HG02571 (cell line): ENCODE measurements at regions not wholly inside any gene's neighbourhood (a gene's known extent, or its start where the extent isn't known, plus 50 kb on each side); places are given as distances from the start of the nearest gene placed in this dataset.
"Not testable (repeated sequence)": the region's sequence is repeated elsewhere in the genome, so short reads cannot be mapped to it uniquely, and the experiment has no call there.

ENCODE experiments used
- ATAC-seq: cut with Tn5 transposase; IDR thresholded peaks from one replicate; pipeline ENCODE4 v1.9.1; 2021; ENCODE audit warnings: mild to moderate bottlenecking, moderate library complexity; ENCODE audit not compliant: unreplicated experiment

DNA sequence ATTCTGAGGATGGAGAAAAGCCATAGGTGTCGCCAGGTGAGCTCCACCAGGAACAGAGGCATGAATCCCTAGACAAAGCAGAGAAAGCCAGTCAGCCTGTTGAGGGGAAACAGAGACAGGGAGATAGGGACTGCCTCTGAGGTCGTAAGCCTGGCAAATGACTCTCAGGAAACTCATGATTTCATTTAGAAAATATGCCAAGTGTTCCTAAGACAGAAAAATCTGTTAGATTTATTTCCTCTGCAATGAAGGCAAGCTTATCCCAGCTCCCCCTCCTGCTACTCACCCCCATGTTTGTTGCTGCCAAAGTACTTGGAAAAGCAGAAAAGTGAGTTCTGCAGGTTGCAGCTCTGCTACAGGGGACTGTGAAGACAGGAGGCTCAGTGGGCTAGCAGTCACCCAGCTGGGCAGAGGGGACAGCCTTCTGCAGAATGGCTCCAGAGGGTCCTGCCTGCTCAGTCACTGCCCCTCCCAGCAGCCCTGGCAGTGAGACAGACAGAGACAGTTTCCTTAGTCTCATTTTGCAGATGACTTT is 184.3 kb downstream of the ADRA2A start:
- no peak for ATAC-seq

DNA sequence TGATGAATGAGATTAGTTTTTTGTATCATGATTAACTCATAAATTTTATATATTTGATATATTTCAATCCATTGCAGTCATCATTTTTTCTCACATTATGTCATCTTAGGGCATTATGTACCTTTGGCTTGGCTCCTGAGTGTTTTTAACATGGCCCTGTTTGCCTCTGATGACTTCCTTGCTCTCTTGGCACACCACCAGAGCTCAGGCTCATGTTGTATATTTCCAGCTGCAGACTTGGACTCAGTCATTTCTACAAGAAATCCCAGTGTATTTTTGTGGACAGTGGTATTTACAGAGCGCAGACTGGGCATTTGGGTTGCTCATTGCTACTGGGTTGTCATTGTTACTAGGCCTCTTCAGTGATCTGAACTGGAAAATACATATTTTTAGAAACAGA is 188.5 kb downstream of the ADRA2A start:
- ATAC-seq, result no peak

DNA sequence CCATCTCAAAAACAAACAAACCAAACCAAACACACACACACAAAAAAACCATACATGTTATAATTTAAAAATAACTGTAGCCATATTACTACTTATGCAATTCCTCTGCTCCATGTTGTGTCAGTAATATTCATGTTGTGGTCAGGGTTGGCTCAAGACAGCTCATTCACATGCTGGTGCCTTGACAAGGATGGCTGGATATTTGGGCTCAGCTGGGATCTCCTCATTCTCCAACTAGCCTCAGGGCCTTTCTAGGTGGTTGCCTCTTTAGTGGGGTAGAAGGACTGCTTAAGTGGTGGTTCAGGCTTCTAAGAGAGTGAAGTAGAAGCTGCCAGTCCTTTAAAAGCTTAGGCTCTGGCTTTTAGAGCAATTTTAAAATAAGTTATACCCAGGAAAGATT is 189.3 kb downstream of the ADRA2A start:
- no peak for ATAC-seq

DNA sequence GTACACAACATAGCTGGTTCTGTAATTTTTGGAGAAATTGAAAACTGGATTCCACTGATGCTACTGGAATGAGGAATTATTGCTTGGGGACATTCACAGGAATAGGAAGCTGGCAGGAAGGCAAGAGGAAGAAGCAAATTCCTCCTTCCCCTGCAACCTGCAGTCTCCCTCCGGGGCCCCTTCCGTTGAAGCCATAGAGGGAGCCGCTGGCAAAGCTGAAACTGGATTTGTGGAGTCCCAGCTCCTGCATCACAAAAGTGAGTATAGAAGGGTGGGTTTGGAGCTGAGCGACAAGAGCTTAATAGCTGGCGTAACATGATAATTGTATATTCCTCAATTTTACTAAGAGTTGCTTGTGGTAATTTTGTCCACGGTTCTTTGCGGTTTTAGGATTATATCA is 190.8 kb downstream of the ADRA2A start:
- no peak for ATAC-seq

DNA sequence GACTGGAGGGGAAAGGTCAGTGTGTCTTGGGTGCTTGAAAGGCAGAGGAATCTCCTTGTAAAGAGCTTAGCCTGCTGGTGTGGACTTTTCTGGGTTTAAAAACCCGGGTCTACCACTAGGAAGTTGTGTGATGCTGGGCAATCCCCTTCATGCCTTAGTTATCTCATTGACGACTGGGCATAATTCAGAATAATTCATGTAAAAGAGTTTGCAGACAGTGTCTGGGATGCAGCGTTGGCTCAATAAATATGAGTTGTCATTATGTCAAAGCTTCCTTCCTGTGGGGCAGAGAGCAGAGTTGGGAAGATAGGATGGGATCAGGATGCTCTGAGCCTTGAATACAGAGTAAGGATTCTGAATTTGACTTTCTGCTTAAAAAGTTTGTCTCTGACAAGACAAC is 196.4 kb downstream of the ADRA2A start:
- no peak for ATAC-seq

DNA sequence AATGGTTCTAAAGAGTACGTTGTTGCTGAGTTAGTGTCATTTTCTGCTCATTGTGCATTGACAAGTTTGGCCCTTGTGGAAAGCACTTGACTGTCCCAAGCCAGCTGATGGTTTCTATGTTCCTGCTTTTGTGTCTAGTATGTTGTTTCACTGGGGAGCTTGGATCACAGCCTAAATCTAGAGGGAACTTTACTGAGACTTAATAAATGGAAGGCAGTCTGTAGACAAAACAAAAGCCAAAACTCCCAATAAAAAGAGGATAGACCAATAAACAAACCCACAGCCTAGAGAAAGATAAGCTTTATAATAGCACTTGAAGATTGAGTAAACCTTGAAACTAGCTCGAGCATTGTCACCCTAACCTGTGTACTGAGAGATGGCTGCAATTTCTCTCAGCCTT is 196.8 kb downstream of the ADRA2A start:
- no peak for ATAC-seq

DNA sequence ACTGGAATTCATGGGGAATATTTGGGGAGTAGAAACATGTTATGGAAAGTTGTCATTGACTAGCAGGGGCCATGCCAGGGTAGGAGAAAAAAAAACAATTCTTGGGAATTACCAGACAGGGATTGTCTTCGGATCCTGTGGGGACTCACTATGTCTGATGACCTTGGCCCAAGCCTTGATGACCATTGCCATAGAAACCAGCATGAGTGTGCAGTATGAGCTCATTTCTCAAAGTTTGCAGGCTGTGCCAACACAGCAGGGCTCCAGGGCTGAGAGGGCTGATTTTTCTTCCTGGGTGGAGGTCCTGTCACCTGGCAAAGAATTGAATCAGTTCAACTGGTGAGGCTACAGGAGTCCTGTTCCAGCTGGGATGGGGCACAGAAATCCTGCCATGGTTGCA is 198.3 kb downstream of the ADRA2A start:
- no peak for ATAC-seq

DNA sequence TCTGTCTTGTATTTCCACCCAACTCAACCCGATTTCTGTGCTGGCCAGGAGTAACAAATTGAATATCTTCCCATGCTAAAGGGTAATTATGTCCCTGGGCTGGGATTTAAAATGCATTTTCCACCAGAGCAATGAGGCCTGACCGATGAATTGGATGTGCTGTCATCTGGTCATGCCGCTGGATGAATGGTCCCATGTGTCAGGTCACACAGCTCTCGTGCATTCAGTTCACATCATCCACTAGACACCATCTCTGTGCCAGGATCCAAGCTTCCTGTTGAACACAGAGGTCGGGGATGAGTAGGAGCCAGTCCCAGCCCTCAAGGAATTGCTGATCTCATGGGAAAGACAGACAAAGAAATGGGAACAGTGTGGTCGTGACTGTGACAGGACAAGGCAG is 200.8 kb downstream of the ADRA2A start:
- no peak for ATAC-seq

DNA sequence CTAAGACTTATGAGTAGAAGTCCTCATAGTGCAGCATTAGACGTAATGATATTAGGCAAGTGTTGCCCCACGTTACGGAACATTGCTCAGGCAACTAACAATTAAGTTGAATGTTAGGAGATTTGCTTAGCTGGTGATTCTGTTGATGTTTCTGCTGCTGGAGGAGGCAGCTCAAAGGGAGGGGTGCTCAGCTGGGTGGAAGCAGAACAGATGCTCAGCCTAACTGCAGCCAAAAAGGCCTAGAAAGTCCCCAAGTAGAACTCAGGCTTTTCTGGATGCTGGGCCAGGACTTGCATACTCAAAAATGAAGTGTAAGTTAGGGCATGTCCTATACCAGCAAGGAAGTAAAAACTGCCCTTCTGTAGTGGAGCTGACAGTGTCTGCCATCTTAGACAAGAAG is 201.4 kb downstream of the ADRA2A start:
- no peak for ATAC-seq

DNA sequence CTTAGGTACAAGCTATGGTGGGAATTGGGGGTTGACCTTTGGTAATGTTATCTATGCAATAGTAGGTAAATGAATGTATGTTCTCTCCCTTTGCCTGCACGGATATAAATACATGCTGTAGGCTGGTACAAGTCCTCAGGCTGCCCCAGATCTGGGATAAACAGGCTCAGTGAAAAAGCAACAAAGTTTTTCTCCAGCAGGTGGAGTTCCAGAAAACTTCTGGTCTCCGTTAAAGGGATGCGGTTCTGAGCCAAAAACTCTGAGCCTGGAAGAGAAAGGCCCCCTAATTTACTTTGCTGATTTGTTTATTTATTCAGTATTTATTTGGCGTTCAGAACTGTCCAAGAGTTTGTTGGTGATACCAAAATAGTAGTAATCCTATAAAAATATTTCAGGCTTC is 204.7 kb downstream of the ADRA2A start:
- ATAC-seq, result no peak

DNA sequence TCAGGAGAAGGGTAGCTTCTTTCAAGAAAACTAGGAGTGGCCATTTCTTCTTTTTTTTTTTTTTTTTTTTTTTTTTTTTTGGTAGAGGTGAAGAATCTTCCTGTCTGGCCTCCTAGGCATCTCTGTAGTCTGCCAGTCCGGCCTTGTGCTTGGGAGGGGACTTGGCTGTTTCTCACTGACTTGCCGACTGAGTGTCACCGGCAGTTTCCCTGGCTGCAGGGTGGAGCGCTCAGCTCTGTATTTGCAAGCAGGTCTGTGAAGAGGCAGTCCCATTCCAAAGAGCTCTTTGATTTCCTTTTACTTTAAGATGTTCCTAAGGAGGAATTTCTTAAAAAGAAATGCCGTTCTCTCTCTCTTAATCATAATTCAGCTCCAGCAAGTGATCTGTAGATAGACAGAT is 212.6 kb downstream of the ADRA2A start:
- ATAC-seq, result no peak

DNA sequence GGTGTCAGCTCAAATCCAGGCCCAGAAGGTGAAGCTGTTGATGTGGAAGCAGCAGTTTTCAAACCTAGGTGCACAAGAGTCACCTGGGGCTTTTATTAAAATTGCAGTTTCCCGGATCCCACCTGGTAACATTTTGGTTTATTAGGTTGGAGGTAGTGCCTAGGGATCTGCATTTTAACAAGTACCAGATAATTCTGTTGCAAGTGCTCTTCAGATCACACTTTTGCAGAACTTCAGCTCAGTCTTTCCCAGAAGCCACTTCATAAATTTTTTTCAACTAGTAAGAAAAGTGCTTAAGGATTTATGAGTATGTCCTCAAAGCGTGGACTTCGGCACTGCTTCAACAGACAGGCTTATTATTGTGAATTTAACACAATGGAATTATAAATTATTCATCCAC is 213.8 kb downstream of the ADRA2A start:
- ATAC-seq, result no peak

DNA sequence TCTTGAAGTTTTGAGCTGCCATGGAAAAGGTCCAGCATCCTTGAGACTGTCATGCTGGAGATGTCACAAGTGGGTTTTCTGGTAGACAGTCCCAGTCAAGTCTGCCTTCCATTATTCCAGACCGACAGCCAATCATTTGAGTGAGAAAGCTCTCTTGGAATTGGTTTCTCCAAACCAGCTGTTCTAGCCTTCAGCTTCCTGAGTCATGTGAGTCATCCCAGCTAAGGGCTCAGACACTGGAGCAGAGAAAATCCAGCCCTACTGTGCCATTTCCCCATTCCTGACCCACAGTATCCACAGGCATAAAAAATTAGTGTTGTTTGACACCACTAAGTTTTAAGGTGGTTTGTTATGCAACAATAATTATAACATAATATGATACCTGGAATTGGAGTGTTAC is 219.0 kb downstream of the ADRA2A start:
- ATAC-seq, result no peak

DNA sequence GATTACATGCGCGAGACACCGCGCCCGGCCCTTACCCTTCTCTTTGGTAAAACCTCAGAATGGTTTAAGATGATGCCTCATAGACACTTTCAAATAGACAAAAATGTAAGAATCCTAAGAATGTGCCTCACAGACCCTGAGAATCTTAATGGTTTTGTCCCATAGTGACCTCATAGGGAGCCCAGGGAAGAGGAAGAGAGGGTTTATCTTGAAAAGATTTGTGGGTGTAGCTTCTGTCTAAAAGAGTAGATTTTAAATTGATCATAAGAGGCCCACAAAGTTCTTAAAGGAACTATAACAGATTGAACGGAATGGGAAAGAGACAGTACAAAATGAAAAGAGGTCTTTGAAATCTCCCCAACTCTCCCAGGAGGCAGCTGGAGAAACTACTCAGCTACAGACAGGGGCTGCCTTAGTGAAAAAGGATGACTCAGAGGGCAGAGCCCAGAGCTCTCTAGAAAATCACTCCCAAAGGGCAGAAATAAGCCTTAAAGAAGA is 220.6 kb downstream of the ADRA2A start:
- ATAC-seq, result no peak

DNA sequence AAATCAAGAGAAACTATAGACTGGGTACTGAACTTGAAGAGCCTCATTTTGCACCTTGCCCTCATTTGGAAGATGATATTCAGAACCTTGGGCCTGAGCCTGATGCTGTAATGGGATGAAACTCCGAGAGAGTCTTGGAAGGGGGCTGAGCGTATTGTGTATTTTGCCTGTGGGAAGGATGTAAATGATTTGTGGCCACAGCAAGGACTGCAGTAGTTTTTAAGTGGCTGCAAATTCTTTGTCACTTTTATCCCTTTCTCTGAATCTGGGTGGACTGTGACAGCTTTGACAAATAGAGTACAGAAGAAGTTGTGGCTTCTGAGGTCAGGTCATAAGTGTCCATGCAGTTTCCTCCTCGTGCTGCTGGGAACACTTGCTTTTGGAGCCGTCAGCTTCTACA is 221.2 kb downstream of the ADRA2A start:
- ATAC-seq, result no peak

DNA sequence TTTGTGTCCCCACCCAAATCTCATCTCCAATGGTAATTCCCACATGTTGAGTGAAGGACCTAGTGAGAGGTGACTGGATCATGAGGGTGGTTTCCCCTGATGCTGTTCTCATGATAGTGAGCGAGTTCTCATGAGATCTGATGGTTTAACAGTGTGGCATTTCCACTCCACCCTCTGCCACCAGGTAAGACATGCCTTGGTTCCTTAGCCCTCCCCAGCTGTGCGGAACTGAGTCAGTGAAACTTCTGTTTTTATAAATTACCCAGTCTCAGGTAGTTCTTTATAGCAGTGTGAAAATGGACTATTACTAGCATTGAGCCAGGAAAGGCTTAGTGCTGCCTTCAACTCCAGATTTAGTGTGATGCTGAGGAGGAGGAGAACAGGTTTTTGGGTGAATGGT is 222.2 kb downstream of the ADRA2A start:
- no peak for ATAC-seq

DNA sequence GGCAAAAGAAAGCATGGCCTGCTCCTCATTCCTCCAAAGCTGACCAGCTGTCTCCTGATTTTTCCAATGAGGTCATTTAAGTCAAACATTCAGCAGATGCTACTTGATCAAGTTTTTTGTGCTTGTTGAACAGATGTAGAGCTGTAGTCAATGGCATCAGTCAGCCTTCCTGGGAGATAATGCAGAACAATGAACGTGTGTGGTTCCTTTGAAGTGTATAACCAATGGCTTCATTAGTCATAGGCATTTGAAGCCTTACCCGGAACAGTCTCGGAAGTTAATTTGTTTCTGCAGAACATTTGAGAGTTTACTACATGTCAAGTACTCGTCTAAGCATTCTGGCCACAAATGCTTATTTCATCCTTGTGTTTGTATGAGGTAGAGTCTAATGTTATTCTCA is 227.1 kb downstream of the ADRA2A start:
- ATAC-seq, result no peak

DNA sequence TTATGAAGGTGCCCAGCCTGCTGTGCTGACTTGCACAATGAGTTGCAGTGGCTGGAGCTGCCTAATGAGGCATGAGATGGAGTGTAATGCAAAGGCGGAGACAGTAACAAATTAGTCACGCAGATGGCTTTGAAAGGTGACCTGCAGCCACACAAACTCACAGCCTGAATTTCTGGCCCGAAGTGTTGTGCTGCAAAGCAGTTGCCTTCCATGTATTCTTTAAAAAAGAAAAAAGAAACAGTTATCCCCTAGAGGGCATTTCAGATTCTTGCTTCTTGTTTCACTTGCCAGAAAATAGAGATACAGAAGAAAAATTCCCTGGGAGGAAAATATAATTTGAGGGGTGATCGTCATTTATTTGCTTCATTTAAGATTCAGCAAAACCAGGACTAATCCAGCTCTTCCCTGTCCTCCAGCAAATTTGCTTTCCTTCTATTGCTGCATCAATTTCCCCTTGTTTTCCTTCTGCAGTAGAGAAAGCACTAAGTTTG is 239.9 kb downstream of the ADRA2A start:
- ATAC-seq, result no peak

DNA sequence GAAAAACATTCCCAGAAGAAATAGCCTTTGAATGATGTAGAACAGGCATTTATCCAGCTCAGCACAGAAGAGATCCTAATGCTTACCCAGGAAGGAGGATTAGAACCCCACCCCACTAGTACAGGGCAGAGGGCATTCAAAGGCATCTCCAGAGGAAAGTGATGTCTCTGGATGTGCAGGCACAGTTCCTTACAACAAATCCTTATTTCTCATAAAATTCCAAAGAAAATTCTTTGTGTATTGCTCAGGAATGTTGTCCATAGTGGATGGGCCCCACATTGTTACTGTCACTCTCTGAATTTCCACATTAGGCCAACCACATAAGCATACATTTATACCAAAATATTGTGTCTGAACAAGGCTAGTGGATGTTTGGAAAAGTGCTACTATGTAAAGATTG is 243.0 kb downstream of the ADRA2A start:
- no peak for ATAC-seq

DNA sequence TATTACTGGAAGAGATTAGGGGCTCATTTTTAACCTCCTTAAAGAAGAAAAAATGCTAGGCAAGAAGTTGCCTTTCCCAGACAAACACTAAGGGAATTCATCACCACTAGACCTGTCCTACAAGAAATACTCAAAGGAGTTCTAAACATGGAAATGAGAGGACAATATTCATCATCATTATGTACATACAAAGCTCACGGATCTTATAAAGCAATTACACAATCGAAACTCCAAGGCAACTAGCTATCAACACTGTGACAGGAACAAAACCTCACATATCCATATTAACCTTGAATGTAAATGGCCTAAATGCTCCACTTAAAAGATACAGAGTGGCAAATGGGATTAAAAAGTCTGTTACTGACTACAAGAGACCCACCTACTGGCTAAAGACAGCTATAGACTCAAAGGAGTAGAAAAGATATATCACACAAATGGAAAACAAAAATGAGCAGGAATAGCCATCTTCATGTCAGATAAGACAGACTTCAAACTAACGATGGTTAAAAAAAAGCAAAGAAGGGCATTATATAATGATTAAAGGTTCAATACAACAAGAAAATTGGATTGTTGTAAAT is 246.6 kb downstream of the ADRA2A start:
- no peak for ATAC-seq

DNA sequence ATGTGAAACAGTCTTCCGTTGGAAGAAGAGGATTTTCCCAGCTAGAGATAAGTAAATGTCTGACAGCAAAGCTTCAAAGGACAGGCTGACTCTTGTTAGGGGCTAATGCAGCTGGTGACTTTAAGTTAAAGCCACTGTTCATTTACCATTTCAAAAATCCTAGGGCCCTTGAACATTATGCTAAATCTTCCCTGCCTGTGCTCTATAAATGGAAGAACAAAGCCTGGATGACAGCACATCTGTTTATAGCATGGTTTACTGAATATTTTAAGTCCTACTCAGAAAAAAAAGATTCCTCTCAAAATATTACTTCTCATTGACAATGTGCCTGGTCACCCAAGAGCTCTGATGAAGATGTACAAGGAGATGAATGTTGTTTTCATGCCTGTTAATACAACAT is 255.3 kb downstream of the ADRA2A start:
- not testable (repeated sequence) for ATAC-seq

DNA sequence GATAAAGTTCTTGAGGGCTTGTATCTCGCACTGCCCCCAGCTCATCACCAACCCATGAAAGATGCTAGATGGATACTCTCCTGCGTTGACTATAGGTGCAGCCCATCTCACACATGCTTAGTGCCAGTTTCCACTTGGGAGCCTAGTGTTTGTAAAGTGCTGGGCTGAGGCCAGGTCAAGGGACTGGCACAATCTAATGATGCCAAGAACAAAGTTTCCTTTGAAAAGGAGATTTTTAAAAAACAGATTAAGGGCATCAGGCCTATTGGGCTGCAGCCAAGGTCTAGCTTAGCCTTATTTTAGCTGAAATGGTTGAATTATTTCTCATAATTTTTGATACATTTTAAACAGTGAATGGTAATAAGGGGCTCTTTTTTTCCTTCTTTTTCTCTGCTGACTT is 259.0 kb downstream of the ADRA2A start:
- no peak for ATAC-seq

DNA sequence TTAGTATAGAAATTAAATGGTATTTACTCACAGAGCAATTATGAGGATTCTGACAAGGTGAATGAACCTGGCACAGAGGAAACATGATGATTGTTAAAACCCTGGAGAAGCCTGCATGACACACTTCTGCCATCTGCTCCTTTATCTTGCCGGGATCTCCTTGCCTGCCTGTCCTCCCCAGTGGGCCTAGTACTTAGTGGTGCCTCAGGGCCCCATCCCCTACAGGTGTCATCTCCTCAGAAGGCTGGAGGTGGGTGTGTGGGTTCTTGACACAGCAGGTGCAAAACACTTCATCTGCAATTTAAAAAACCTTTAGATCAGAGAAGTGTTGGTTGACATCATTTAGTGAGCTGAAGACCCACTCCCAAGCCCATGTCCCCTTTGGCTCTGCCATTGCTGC is 261.2 kb downstream of the ADRA2A start:
- ATAC-seq, result no peak
